Activated CD4-positive, CD25-positive, alpha-beta regulatory T cell (primary cell): ENCODE measurements at regions not wholly inside any gene's neighbourhood (a gene's known extent, or its start where the extent isn't known, plus 50 kb on each side); places are given as distances from the start of the nearest gene placed in this dataset.

ENCODE experiments used
- DNase-seq, 4 experiments: peaks; one replicate each; lab custom pipeline; 2025; lab: John Stamatoyannopoulos, UW

GRCh38 chr10:81784111-81784597, 90.8 kb upstream of the NRG3 start:
- DNase-seq: no peak

GRCh38 chr10:81792729-81793128, 82.3 kb upstream of the NRG3 start:
- DNase-seq: no peak

GRCh38 chr10:81806842-81807241, 68.2 kb upstream of the NRG3 start:
- no peak for DNase-seq

GRCh38 chr10:81814842-81815241, 60.2 kb upstream of the NRG3 start:
- no peak for DNase-seq

- no peak for DNase-seq
Measured at GRCh38 chr10:81817596-81818170, 57.3 kb upstream of the NRG3 start.

- DNase-seq: no peak
Measured at GRCh38 chr10:81820418-81820817, 54.6 kb upstream of the NRG3 start.
